ENCODE measurements at regions not wholly inside any gene's neighbourhood (a gene's known extent, or its start where the extent isn't known, plus 50 kb on each side); places are given as distances from the start of the nearest gene placed in this dataset.

DNA sequence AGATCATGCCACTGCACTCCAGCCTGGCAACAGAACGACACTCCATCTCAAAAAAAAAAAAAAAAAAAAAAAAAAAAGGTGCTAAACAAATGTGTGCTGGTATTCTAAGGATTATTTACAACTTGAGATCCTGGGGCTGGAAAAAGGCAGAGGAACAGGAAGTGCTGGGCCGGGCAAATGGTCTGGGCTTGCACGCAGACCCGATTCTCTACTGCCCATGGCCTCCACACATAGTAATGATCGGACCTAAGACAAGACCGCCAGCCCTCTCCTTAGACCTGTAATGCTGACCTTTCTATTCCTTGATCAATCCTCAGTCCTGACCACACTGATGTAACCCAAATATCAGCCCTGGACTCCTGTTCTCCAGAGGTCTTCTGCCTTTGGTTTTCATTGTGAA lies 67.8 kb downstream of the EFNB1 start:
- no peak overlapping the region for H3K27ac ChIP-seq
- no peak overlapping the region; the same call in 1 of the 2 replicates for H3K9ac ChIP-seq
- H3K4me3 ChIP-seq, result no peak overlapping the region
- no peak overlapping the region; the same call in 1 of the 2 replicates for H3K4me2 ChIP-seq
- H3K36me3 ChIP-seq, result no peaks in the 10 kb centered on the region
- peaks cover 84% of the 10 kb centered on the region for H3K27me3 ChIP-seq
- TF ChIP-seq Cebpa-rat (IDR thresholded peaks at IDR 0.05), result no peak
- H3K9me3 ChIP-seq, result no peaks in the 10 kb centered on the region
- H4K20me1 ChIP-seq, result no peaks in the 10 kb centered on the region; the same call in 1 of the 2 replicates
- peaks cover 32% of the 10 kb centered on the region for H3K4me1 ChIP-seq

- no peaks in the 10 kb centered on the region for H3K9me3 ChIP-seq
- H3K9ac ChIP-seq, result peak overlapping the region; percentile 78; the same call in 1 of the 2 replicates
- no peak for TF ChIP-seq Cebpa-rat (IDR thresholded peaks at IDR 0.05)
- H3K4me2 ChIP-seq, result peak overlapping the region; percentile 77
- no peaks in the 10 kb centered on the region for H3K36me3 ChIP-seq
- no peaks in the 10 kb centered on the region; the same call in 1 of the 2 replicates for H4K20me1 ChIP-seq
- H3K27me3 ChIP-seq, result peaks cover 84% of the 10 kb centered on the region
- H3K27ac ChIP-seq, result peak overlapping the region; percentile 92
- no peak overlapping the region; the same call in 1 of the 2 replicates for H3K4me3 ChIP-seq
- H3K4me1 ChIP-seq, result peaks cover 32% of the 10 kb centered on the region
Observed at GRCh38 chrX:68895778-68896177, 67.0 kb downstream of the EFNB1 start.

DNA sequence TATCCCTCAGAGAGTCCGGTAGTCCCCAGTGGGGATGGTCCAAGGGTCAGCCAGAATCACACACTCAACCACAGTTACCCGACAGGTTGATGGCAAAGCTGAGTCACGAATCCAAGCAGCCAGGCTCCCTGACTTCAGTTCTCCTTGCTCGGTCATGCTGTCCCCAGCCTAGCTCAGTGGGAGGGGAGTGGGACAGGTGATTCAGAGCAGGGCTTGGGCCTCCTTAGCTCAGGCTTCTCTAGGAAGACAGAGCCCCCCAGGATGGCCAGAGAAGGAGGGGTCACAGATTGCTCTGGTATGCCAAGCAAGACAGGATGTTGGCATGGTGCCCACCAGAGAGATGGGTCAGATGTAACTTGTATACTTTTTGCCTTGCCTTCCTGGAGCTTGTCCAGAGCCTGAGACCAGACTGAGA lies 66.5 kb downstream of the EFNB1 start:
- H3K27ac ChIP-seq, result peak overlapping the region; percentile 92
- no peaks in the 10 kb centered on the region for H3K36me3 ChIP-seq
- H3K27me3 ChIP-seq, result peaks cover 81% of the 10 kb centered on the region
- no peak for TF ChIP-seq Cebpa-rat (IDR thresholded peaks at IDR 0.05)
- no peaks in the 10 kb centered on the region for H3K9me3 ChIP-seq
- no peaks in the 10 kb centered on the region; the same call in 1 of the 2 replicates for H4K20me1 ChIP-seq
- H3K9ac ChIP-seq, result peak overlapping the region; percentile 78
- no peak overlapping the region; the same call in 1 of the 2 replicates for H3K4me3 ChIP-seq
- H3K4me1 ChIP-seq, result peaks cover 32% of the 10 kb centered on the region
- H3K4me2 ChIP-seq, result peak overlapping the region; percentile 77

- peaks cover 82% of the 10 kb centered on the region for H3K27me3 ChIP-seq
- H3K4me1 ChIP-seq, result peaks cover 38% of the 10 kb centered on the region
- H3K27ac ChIP-seq, result peak overlapping the region; percentile 92
- H3K36me3 ChIP-seq, result no peaks in the 10 kb centered on the region
- TF ChIP-seq Cebpa-rat (IDR thresholded peaks at IDR 0.05), result no peak
- H3K4me3 ChIP-seq, result no peak overlapping the region
- no peaks in the 10 kb centered on the region; the same call in 1 of the 2 replicates for H4K20me1 ChIP-seq
- H3K9me3 ChIP-seq, result no peaks in the 10 kb centered on the region
- H3K4me2 ChIP-seq, result peak overlapping the region; percentile 77
- peak overlapping the region; percentile 79 for H3K9ac ChIP-seq
Observed at GRCh38 chrX:68894513-68895340, 65.9 kb downstream of the EFNB1 start.

DNA sequence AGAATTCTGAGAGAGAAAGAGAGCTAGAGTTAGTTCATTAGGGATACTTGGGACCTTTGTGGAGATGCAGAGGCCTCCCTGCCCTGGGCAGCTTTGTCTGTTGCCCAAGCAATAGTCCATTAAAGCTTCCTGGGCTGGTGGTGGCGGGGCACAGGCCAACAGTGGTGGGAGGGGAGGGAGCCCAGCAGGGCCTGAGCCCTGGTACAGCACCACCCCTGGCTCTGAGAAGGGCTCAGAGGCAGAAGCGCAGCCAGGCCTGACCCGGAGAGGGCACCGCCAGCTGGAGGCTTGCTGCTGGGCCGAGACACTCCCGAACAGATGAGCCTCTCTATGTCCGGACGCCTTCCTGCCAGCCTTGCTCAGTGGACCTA lies 65.3 kb downstream of the EFNB1 start:
- H3K36me3 ChIP-seq, result no peaks in the 10 kb centered on the region
- H3K4me2 ChIP-seq, result peak overlapping the region; percentile 77
- no peak overlapping the region for H3K4me3 ChIP-seq
- peaks cover 82% of the 10 kb centered on the region for H3K27me3 ChIP-seq
- H3K4me1 ChIP-seq, result peaks cover 44% of the 10 kb centered on the region
- no peak for TF ChIP-seq Cebpa-rat (IDR thresholded peaks at IDR 0.05)
- no peaks in the 10 kb centered on the region for H3K9me3 ChIP-seq
- H3K27ac ChIP-seq, result peak overlapping the region; percentile 92
- H4K20me1 ChIP-seq, result no peaks in the 10 kb centered on the region; the same call in 1 of the 2 replicates
- H3K9ac ChIP-seq, result peak overlapping the region; percentile 79

DNA sequence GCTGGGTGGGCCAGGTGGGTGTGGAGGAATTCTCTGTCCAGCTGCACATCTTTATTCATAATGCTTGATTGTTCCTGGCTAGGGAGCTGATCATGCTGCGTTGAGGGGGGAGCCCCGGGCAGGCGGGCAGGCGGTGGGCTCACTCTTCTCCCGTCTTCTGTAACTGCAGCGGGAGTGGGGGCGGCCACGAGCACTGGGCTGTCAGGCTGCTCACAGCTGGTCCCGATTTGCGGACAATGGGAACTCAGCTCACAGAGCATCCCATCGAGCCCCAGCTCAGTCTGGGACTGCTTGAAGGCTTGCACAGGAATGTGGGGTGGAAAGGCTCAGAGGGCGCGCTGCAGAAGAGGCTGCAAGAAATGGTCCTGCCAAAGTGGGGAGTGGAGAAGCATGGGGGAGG lies 63.8 kb downstream of the EFNB1 start:
- TF ChIP-seq Cebpa-rat (IDR thresholded peaks at IDR 0.05), result no peak
- Histone ChIP-seq H3K9me3 (no peaks in the 10 kb centered on the region), H3K4me2 (no peak overlapping the region), H3K27me3 (peaks cover 83% of the 10 kb centered on the region), H3K27ac (no peak overlapping the region), H4K20me1 (no peaks in the 10 kb centered on the region; the same call in 1 of the 2 replicates), H3K9ac (no peak overlapping the region), H3K4me3 (no peak overlapping the region), H3K4me1 (peaks cover 48% of the 10 kb centered on the region), H3K36me3 (no peaks in the 10 kb centered on the region)

DNA sequence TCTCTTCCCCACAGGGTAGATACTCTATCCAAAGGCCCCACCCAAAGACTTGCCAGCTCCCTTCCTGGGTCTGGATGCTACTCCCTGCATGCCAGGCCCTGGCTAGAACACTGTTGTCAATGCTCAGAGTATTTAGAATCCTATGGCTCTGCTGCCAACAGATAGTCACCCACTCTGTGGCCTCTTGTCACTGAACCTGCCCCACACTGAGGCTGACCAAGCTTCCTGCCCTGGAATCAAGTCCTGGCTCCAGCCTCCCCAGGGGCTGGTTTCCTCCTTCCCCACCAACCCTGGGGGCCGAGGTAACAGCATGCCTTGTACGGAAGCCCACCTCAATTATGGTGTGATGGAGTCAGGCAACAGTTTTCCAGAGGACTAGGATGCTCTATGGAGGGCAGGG lies 63.3 kb downstream of the EFNB1 start:
- H4K20me1 ChIP-seq, result no peaks in the 10 kb centered on the region
- no peak overlapping the region for H3K27ac ChIP-seq
- no peak for TF ChIP-seq Cebpa-rat (IDR thresholded peaks at IDR 0.05)
- H3K36me3 ChIP-seq, result no peaks in the 10 kb centered on the region
- peaks cover 48% of the 10 kb centered on the region for H3K4me1 ChIP-seq
- H3K27me3 ChIP-seq, result peaks cover 83% of the 10 kb centered on the region
- no peak overlapping the region for H3K4me2 ChIP-seq
- H3K9me3 ChIP-seq, result no peaks in the 10 kb centered on the region
- no peak overlapping the region for H3K4me3 ChIP-seq
- H3K9ac ChIP-seq, result no peak overlapping the region
